ENCODE measurements at regions not wholly inside any gene's neighbourhood (a gene's known extent, or its start where the extent isn't known, plus 50 kb on each side); places are given as distances from the start of the nearest gene placed in this dataset.

DNA sequence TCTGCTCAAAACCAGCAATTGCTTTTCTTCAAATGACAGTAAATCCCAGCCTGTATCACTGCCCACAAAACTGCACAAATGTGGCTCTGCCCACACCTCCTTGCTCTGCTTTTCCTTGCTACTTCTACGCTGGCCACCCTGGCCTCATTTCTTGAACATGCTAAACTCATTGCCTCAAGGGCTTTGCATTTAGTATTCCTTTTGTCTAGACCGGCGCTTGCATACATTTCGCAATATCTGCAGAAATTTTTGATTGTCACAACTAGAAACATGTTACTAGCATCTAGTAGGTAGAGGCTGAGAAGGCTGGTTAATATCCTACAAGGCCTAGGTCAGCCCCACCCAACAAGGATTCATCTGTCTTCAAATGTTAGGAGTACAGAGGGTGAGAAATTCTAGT lies 2357.8 kb downstream of the MAT2B start:
- TF ChIP-seq, protein P1, sequence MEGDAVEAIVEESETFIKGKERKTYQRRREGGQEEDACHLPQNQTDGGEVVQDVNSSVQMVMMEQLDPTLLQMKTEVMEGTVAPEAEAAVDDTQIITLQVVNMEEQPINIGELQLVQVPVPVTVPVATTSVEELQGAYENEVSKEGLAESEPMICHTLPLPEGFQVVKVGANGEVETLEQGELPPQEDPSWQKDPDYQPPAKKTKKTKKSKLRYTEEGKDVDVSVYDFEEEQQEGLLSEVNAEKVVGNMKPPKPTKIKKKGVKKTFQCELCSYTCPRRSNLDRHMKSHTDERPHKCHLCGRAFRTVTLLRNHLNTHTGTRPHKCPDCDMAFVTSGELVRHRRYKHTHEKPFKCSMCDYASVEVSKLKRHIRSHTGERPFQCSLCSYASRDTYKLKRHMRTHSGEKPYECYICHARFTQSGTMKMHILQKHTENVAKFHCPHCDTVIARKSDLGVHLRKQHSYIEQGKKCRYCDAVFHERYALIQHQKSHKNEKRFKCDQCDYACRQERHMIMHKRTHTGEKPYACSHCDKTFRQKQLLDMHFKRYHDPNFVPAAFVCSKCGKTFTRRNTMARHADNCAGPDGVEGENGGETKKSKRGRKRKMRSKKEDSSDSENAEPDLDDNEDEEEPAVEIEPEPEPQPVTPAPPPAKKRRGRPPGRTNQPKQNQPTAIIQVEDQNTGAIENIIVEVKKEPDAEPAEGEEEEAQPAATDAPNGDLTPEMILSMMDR (IDR thresholded peaks at IDR 0.05; ENCODE audit: low read length), result no peak
- TF ChIP-seq EZH2 (IDR thresholded peaks at IDR 0.05; ENCODE audit: borderline replicate concordance, low read length), result no peak
